GM21528 (cell line): ENCODE measurements at regions not wholly inside any gene's neighbourhood (a gene's known extent, or its start where the extent isn't known, plus 50 kb on each side); places are given as distances from the start of the nearest gene placed in this dataset.
"Not testable (repeated sequence)": the region's sequence is repeated elsewhere in the genome, so short reads cannot be mapped to it uniquely, and the experiment has no call there.

Source experiments
- ATAC-seq: cut with Tn5 transposase; IDR thresholded peaks from one replicate; pipeline ENCODE4 v1.9.1; 2021; ENCODE audit warnings: mild to moderate bottlenecking, moderate library complexity; ENCODE audit not compliant: unreplicated experiment, low FRiP score

DNA sequence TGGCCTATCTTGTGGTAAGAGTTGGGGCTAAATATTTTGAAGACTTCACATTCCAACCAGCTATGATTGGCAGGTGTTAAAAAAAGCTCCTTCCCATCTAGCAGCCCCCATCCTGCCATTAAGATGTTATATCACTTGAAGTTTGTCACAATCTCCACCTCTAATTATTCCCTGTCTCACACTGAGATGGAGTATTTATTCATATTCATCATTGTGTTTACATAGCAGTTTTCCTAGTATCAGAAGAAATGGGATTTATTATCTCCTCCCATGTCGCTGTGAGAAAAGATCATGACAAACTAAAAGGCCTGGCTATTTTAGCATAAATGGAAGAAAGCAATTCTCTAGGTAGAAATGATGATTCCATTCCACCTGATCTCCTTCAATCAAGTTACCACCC, 653.6 kb downstream of the GABRG2 start:
- no peak for ATAC-seq

DNA sequence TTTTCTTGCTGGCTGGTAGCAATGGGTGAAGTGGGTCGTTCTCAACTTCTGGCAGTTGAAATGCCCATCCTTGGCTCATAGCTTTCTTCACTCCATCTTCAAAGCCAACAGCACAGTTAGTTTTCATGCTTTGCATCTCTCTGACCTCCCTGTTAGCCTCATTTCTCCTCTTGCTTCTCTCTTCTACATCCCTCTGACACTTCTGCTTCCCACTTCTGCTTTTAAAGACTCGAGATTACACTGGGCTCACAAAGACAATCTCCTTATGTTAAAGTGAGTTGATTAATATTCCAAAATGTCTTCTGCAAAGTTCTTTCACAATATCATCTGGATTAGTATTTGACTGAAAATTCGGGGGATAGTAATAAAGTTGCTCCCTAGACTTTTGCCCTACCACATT, 684.8 kb upstream of the CCNG1 start:
- no peak for ATAC-seq

DNA sequence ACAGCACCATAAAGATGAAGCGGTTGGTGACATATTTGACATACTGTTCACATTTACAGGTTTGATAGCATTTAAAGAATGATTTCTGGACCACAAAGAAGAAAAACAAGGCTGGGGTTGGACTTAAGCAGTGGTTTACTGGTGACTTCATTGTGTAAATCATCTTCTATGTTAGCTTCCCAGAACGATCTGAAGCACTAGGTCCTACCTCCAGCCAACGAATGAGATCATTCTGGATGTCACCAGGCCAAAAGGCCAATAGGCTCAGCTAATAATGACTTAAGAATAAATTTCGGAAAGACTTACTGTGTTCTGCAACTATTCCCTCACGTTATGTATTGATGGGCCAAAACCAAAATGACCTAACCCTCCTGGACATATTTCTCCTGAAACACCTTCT, 675.3 kb upstream of the CCNG1 start:
- no peak for ATAC-seq

- no peak for ATAC-seq
These were observed 668.4 kb upstream of the CCNG1 start for GRCh38 chr5:162769019-162769418.

GRCh38 chr5:162785673-162786072, 651.7 kb upstream of the CCNG1 start:
- no peak for ATAC-seq

DNA sequence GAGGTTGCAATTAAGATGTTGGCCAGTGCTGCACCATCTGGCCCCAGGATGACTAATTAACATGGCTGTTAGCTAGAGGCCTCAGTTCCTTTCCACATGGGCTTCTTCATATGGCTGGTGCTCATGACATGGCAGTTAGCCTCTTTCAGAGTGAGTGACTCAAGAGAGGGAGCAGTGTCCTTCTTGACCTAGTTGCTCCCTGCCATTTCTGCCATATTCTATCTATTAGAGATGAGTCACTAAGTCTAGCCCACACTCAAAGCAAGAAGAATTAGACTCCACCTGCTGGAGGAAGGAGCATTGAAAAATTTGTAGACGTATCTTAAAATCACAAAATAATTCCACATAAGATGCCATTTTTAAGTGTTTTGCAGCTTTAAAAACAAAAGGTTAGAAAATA, 651.2 kb upstream of the CCNG1 start:
- ATAC-seq: no peak

DNA sequence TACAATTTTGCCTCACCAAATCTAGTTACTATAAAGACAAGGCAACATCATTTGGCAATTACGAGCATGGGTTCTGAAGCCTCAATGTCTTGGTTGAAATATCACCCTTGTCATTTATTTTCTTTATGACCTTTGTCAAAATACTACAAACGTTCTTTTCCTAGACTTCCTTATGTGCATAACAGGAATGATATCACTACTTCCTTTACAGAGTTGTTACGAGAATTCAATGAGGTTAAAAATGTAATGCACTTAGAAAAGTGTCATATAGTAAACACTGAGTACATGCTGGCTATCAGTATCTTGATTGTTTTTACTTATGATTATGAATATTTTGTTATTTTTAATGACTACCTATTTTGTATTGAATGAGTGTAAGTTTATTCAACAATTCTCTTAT, 640.9 kb upstream of the CCNG1 start:
- ATAC-seq: no peak

DNA sequence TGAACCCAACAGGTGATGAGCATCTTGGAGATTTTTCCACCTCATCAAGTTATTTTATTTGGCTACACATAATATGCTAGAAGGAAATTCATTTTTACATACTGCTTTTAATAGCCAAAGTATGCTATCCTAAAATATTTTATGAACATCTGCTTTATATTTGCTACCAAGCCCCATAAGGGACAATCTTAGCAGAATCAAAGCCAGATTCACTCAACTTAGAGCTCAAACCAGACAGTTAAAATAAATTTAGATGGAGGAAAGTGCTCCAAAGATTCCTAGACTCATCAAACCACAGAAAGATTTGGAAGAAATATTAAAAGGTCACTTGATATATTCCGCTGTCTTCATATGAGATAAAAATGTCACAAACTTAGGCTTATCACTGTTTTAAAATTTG, 637.1 kb upstream of the CCNG1 start:
- ATAC-seq: no peak

- no peak for ATAC-seq
These were observed 636.2 kb upstream of the CCNG1 start for GRCh38 chr5:162801235-162801634.

DNA sequence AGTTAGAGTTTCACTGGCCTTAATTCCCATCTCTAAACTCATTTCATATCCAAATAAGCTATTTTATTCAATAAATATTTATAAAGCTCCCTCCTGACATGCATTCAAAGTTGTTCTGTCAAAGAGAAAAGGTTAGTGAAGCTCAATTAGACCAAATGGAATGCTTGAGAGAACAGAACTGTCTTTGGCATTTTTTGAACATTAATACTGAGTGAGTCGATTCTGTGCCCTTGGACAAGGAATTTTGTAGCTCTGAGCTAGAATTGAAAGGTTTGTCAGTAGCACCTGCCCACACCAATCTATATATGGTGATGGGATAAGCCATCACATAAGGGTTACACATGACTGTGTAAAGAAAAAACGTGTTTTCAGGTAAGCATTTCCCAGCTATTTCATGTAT, 631.2 kb upstream of the CCNG1 start:
- ATAC-seq: no peak

GRCh38 chr5:162811071-162811470, 626.3 kb upstream of the CCNG1 start:
- no peak for ATAC-seq

- ATAC-seq: no peak
These were observed 620.6 kb upstream of the CCNG1 start for GRCh38 chr5:162816816-162817215.

DNA sequence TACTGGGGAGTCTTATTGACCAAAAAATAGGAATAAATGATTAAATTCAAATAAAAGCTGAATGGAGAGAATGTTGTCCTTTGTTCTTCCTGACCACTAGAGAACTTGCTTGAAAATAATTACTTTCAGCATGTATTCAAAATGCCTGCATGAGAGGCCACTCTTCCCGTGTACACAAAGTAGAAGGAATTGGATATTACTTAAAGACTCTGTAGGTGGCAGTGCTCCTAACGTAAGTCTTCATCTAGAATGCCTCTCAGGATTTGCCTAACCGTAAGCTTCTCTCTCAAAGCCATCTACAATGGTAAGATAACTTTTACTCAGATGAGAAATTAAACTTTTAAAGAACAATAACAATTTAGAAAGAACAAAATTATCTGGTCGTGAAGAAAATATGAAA, 620.0 kb upstream of the CCNG1 start:
- no peak for ATAC-seq

GRCh38 chr5:162821664-162822063, 615.7 kb upstream of the CCNG1 start:
- not testable (repeated sequence) for ATAC-seq

DNA sequence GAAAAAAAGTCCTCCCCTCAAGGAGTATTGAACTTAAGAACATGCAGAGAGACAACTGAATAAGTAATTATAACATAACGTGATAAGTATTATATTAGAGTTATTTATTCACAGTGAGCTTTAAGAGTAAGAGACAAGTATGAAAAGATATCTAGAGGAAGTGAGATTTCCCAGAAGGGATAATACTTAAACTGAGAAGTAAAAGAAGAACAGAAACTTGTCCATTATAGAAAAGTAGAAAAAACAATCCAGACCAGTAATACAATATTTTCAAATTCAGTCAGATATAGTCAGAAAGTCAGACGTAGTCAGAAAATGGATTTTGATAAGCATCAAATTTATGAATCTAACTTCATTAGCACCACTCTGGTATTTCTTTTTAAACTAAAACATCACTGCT, 613.0 kb upstream of the CCNG1 start:
- no peak for ATAC-seq

DNA sequence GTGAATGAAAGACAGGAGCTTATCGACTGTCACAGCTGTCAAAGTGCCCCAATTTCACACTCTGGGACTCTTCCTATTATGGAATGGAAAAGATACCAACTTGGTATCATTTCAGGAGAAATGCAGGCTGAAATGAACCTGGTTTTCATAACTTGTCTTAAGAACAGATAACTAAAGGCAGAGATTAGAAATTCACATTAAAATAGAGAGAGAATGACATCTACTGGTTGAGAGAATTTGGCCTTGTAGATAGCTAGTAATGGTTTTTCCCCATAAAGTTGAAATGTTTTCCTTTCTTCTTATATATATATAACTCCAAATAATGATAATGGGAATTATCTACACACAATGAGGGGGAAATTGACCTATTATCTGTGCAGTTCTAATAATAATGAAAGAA, 600.2 kb upstream of the CCNG1 start:
- ATAC-seq: no peak

DNA sequence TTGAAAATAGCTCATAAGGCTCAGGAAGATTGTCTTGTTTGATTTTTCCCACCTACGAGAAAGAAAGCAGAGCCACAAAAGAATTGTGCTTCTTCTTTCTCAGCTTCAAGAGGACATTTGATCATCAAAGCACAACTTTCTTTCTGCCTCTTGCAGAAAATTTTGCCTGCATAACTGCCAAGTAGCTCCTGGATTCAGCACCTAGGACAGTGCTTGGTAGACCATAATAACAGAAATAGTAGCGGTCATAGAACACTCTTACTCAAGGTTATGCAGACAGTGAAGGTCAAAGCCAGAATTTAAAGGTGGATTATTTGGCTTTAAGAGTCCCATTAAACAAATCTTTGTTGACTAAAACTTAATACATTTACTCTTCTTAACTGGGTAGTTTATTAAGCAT, 594.7 kb upstream of the CCNG1 start:
- no peak for ATAC-seq

DNA sequence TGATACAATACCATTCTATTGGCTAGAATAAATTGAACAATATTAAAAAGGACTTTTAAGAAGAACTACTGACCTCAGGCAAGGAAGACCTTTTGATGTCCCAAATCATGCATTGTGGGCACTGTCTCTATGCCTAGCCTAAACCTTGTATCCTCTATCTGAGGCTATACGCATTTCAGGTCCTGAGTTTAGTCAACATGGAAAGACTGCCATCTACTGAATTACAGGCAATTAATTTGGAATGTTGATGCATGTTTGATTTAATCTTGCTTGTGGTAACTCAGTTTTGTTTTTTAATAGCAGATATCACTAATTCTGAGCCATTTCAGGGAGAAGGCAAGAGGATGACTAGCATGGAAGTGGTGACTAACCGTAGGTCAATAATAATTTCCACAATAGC, 585.3 kb upstream of the CCNG1 start:
- ATAC-seq: no peak

GRCh38 chr5:162858770-162859169, 578.6 kb upstream of the CCNG1 start:
- ATAC-seq: no peak

DNA sequence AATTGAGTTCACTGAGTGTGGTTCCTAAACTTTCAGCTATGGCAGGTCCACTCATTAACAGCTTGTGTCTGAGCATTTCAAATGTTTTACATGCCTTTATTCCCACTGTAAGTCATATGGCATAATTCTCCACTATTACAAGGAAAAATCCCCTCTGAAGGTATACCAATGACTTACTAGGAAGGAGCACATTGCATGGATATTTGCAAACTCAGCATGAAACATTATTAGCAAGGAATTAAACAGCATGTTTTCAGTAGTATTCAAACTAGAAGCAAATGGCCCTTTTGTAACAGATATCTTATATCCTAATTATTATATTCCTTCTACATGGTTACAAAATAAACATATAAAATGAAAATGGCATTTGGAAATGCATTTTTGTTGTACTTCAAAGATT, 566.4 kb upstream of the CCNG1 start:
- ATAC-seq: no peak

DNA sequence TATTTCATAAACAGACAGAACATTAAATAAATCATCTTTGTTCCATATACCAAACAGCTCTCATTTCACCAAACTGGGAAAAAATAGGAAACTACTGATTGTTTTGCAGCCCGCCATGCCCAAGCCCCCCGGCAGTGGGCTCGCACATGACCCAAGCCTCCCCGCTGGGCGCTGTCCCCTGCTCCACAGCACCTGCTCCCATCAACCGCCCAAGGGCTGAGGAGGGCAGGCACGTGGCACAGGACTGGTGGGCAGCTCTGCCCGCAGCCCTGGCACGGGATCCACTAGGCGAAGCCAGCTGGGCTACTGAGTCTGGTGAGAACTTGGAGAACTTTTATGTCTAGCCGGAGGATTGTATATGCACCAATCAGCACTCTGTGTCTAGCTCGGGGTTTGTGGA, 554.8 kb upstream of the CCNG1 start:
- no peak for ATAC-seq

DNA sequence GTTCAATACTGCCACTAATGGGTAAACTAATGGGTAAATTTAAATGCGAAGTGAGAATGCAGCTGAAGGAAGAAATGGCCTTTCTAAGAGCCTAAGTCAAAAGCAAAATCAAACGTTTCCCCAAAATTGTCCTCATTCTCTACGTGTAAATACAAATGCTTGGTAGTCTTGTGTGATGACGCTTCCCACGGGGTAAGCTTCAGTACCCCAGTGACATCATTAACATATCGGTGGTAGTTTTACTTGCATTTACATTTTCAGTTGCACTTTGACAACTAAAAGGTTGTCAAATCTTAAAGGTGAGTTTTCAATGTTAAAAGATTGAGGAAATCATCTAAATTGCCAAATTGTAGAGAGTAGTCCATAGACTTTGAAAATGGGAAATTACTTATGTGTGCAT, 550.7 kb upstream of the CCNG1 start:
- ATAC-seq: no peak

- ATAC-seq: no peak
These were observed 549.1 kb upstream of the CCNG1 start for GRCh38 chr5:162888268-162888667.

- no peak for ATAC-seq
These were observed 525.5 kb upstream of the CCNG1 start for GRCh38 chr5:162911873-162912272.
